ENCODE measurements at regions not wholly inside any gene's neighbourhood (a gene's known extent, or its start where the extent isn't known, plus 50 kb on each side); places are given as distances from the start of the nearest gene placed in this dataset.

- no peak for TF ChIP-seq CTCF (IDR thresholded peaks at IDR 0.05; ENCODE audit: low read depth, low read length)
Observed at GRCh38 chr1:48103495-48103894, 106.3 kb upstream of the TRABD2B start.

GRCh38 chr1:48102766-48103165 lies 105.6 kb upstream of the TRABD2B start:
- H3K4me3 ChIP-seq (ENCODE audit: low read depth, low read length), result no peak overlapping the region
- TF ChIP-seq CTCF (IDR thresholded peaks at IDR 0.05; ENCODE audit: low read depth, low read length), result no peak

More at GRCh38 chr1:48103495-48103894, 106.3 kb upstream of the TRABD2B start:
- H3K4me3 ChIP-seq (ENCODE audit: low read depth, low read length), result no peak overlapping the region

- H3K4me3 ChIP-seq (ENCODE audit: low read depth, low read length), result no peak overlapping the region
- no peak for TF ChIP-seq CTCF (IDR thresholded peaks at IDR 0.05; ENCODE audit: low read depth, low read length)
Observed at GRCh38 chr1:48099072-48099773, 102.0 kb upstream of the TRABD2B start.

GRCh38 chr1:48093696-48094528 lies 96.7 kb upstream of the TRABD2B start:
- peak; percentile 43 for TF ChIP-seq CTCF (IDR thresholded peaks at IDR 0.05; ENCODE audit: low read depth, low read length)
- H3K4me3 ChIP-seq (ENCODE audit: low read depth, low read length), result no peak overlapping the region

GRCh38 chr1:48093147-48093546 lies 96.0 kb upstream of the TRABD2B start:
- no peak for TF ChIP-seq CTCF (IDR thresholded peaks at IDR 0.05; ENCODE audit: low read depth, low read length)
- H3K4me3 ChIP-seq (ENCODE audit: low read depth, low read length), result no peak overlapping the region

- H3K4me3 ChIP-seq (ENCODE audit: low read depth, low read length), result no peak overlapping the region
- no peak for TF ChIP-seq CTCF (IDR thresholded peaks at IDR 0.05; ENCODE audit: low read depth, low read length)
Observed at GRCh38 chr1:48092401-48092800, 95.2 kb upstream of the TRABD2B start.

GRCh38 chr1:48089356-48089891 lies 92.2 kb upstream of the TRABD2B start:
- no peak overlapping the region for H3K4me3 ChIP-seq (ENCODE audit: low read depth, low read length)
- no peak for TF ChIP-seq CTCF (IDR thresholded peaks at IDR 0.05; ENCODE audit: low read depth, low read length)

All from WI38 (cell line).